Liver (tissue), 8 donors: ENCODE measurements at regions not wholly inside any gene's neighbourhood (a gene's known extent, or its start where the extent isn't known, plus 50 kb on each side); places are given as distances from the start of the nearest gene placed in this dataset.

ENCODE experiments used
- DNase-seq: peaks from one replicate; pipeline ENCODE4 v3.0.0-alpha.2; 2017; ENCODE audit warnings: low spot score
- H3K27ac ChIP-seq, 2 donors: one replicate each; pipeline ENCODE4 v1.7.0; 2013; ENCODE audit warnings: inconsistent platforms in 2 of 2, low read length in 2 of 2, control low read depth in 1 of 2, low read depth in 1 of 2, mild to moderate bottlenecking in 1 of 2
- H3K27me3 ChIP-seq, 4 donors: one replicate each; pipeline versions ENCODE4 v1.6.1 to v1.7.0; 2013; ENCODE audit warnings: low read length in 3 of 4, inconsistent platforms in 1 of 4, mild to moderate bottlenecking in 1 of 4, moderate library complexity in 1 of 4; ENCODE audit not compliant: control insufficient read depth in 4 of 4, insufficient read depth in 4 of 4
- H3K36me3 ChIP-seq, 4 donors: one replicate each; pipeline versions ENCODE4 v1.6.1 to v1.7.0; 2013; ENCODE audit warnings: low read length in 3 of 4, mild to moderate bottlenecking in 3 of 4, low read depth in 1 of 4, moderate library complexity in 1 of 4; ENCODE audit not compliant: control insufficient read depth in 4 of 4, insufficient read depth in 3 of 4
- H3K4me1 ChIP-seq, 4 donors: one replicate each; pipeline versions ENCODE4 v1.6.1 to v1.7.0; 2013; ENCODE audit warnings: low read length in 3 of 4, mild to moderate bottlenecking in 3 of 4, moderate library complexity in 1 of 4; ENCODE audit not compliant: control insufficient read depth in 4 of 4, insufficient read depth in 4 of 4
- H3K4me3 ChIP-seq, 3 donors: one replicate each; pipeline versions ENCODE4 v1.6.1 to v1.7.0; 2013; ENCODE audit warnings: low read length in 3 of 3, control low read depth in 1 of 3, low read depth in 1 of 3, mild to moderate bottlenecking in 1 of 3
- H3K9ac ChIP-seq, 2 donors: one replicate each; pipeline ENCODE4 v1.7.0; 2013; ENCODE audit warnings: low read length in 2 of 2, mild to moderate bottlenecking in 2 of 2, moderate library complexity in 2 of 2, control low read depth in 1 of 2, low read depth in 1 of 2
- H3K9me3 ChIP-seq, 4 donors: one replicate each; pipeline versions ENCODE4 v1.6.1 to v1.7.0; 2013; ENCODE audit warnings: low read length in 3 of 4; ENCODE audit not compliant: control insufficient read depth in 4 of 4
- ATF3 ChIP-seq: IDR thresholded peaks from 2 replicates; pipeline ENCODE4 v1.6.1; 2016; ENCODE audit warnings: antibody characterized with exemption
- CTCF ChIP-seq: fragments of 150-350 bp; IDR thresholded peaks from 2 replicates; pipeline ENCODE4 v1.5.1; 2017; ENCODE audit warnings: improper control_type of control experiment, low read depth, low read length; ENCODE audit not compliant: missing input control
- EGR1 ChIP-seq, 2 donors: IDR thresholded peaks; 2 replicates each; pipeline ENCODE4 v1.6.1; 2016 to 2018; ENCODE audit warnings: antibody characterized with exemption in 2 of 2, low read depth in 2 of 2
- FOXA1 ChIP-seq: IDR thresholded peaks from 2 replicates; pipeline ENCODE4 v1.6.1; 2016; ENCODE audit warnings: antibody characterized with exemption
- FOXA2 ChIP-seq: IDR thresholded peaks from 2 replicates; pipeline ENCODE4 v1.6.1; 2016; ENCODE audit warnings: antibody characterized with exemption
- GABPA ChIP-seq, 2 donors: IDR thresholded peaks in 1 of 2; conservative IDR thresholded peaks in 1 of 2; 2 replicates each; pipeline ENCODE4 v1.6.1; 2016; ENCODE audit warnings: antibody characterized with exemption in 2 of 2, mild to moderate bottlenecking in 1 of 2, moderate library complexity in 1 of 2
- HNF4A ChIP-seq, 2 donors: conservative IDR thresholded peaks; 2 replicates each; pipeline ENCODE4 v1.6.1; 2016; ENCODE audit warnings: antibody characterized with exemption in 2 of 2, mild to moderate bottlenecking in 2 of 2
- HNF4G ChIP-seq: IDR thresholded peaks from 2 replicates; pipeline ENCODE4 v1.6.1; 2016; ENCODE audit warnings: antibody characterized with exemption
- JUND ChIP-seq, 2 donors: IDR thresholded peaks; 2 replicates each; pipeline ENCODE4 v1.6.1; 2016; ENCODE audit warnings: antibody characterized with exemption in 2 of 2
- MAX ChIP-seq: IDR thresholded peaks from 2 replicates; pipeline ENCODE4 v1.6.1; 2016; ENCODE audit warnings: antibody characterized with exemption
- NR2F2 ChIP-seq: IDR thresholded peaks from 2 replicates; pipeline ENCODE4 v1.6.1; 2016; ENCODE audit warnings: antibody characterized with exemption
- RAD21 ChIP-seq, 2 donors: IDR thresholded peaks; 2 replicates each; pipeline ENCODE4 v1.6.1; 2016; ENCODE audit warnings: antibody characterized with exemption in 2 of 2, mild to moderate bottlenecking in 2 of 2
- REST ChIP-seq: IDR thresholded peaks from 2 replicates; pipeline ENCODE4 v1.6.1; 2016; ENCODE audit warnings: antibody characterized with exemption, mild to moderate bottlenecking
- RXRA ChIP-seq, 2 donors: IDR thresholded peaks; 2 replicates each; pipeline ENCODE4 v1.6.1; 2017 to 2018; ENCODE audit warnings: antibody characterized with exemption in 2 of 2, mild to moderate bottlenecking in 1 of 2
- SP1 ChIP-seq: IDR thresholded peaks from 2 replicates; pipeline ENCODE4 v1.6.1; 2018; ENCODE audit warnings: antibody characterized with exemption, mild to moderate bottlenecking
- YY1 ChIP-seq: IDR thresholded peaks from 2 replicates; pipeline ENCODE4 v1.6.1; 2016; ENCODE audit warnings: antibody characterized with exemption, mild to moderate bottlenecking
- ZBTB33 ChIP-seq: IDR thresholded peaks from 2 replicates; pipeline ENCODE4 v1.6.1; 2016; ENCODE audit warnings: antibody characterized with exemption
- WGBS: extraction: QIAGEN DNeasy Blood & Tissue Kit; methylation state at CpG from one replicate; pipeline ENCODE4 v1.1.7; 2013; 5-methylcytosine and 5-hydroxymethylcytosine counted together
- donor health status: healthy.
- donor health status: healthy.
- donor health status: healthy.
- donor health status: healthy.
- donor health status: healthy.

- TF ChIP-seq ZBTB33: no peak
- TF ChIP-seq HNF4G: no peak
Observed at GRCh38 chr7:63067897-63068585, 930.6 kb upstream of the ZNF722 start (continued).

- 55% methylated on average over 6 of the region's 6 CpGs for WGBS
- DNase-seq: no peak
- no peak overlapping the region for H3K27ac ChIP-seq
- TF ChIP-seq HNF4G (no peak), JUND (IDR thresholded peaks at IDR 0.05) (no peak), RXRA (IDR thresholded peaks at IDR 0.05) (no peak), SP1 (no peak), EGR1 (IDR thresholded peaks at IDR 0.05; ENCODE audit: low read depth in 2 of 2) (no peak), GABPA (IDR thresholded peaks at IDR 0.05 in 1 of 2, conservative IDR thresholded peaks at IDR 0.05 in 1 of 2) (no peak), REST (no peak), FOXA2 (no peak), ATF3 (no peak), CTCF (no peak), RAD21 (IDR thresholded peaks at IDR 0.05) (no peak)
- H3K27me3 ChIP-seq: no peaks in the 10 kb centered on the region
- no peak overlapping the region for H3K9ac ChIP-seq
- H3K9me3 ChIP-seq: peaks cover 5 to 12% (median 8%) of the 10 kb centered on the region in 4 donors
- no peaks in the 10 kb centered on the region for H3K36me3 ChIP-seq
- H3K4me3 ChIP-seq: no peak overlapping the region
- H3K4me1 ChIP-seq: no peaks in the 10 kb centered on the region
Observed at GRCh38 chr7:63070696-63071095, 928.0 kb upstream of the ZNF722 start.

- 69% methylated on average over 1 of the region's 1 CpG for WGBS
- no peak overlapping the region for H3K9ac ChIP-seq
- no peak for TF ChIP-seq ATF3
- no peak for TF ChIP-seq NR2F2
- TF ChIP-seq RXRA (IDR thresholded peaks at IDR 0.05): no peak
- no peak for TF ChIP-seq HNF4A (conservative IDR thresholded peaks at IDR 0.05)
- no peak for TF ChIP-seq FOXA1
- TF ChIP-seq ZBTB33: no peak
- TF ChIP-seq GABPA (IDR thresholded peaks at IDR 0.05 in 1 of 2, conservative IDR thresholded peaks at IDR 0.05 in 1 of 2): no peak
- no peak for TF ChIP-seq YY1
- TF ChIP-seq CTCF: no peak
- no peak for TF ChIP-seq HNF4G
- no peak for TF ChIP-seq RAD21 (IDR thresholded peaks at IDR 0.05)
- TF ChIP-seq MAX: no peak
Observed at GRCh38 chr7:63071396-63071795, 927.3 kb upstream of the ZNF722 start.

More at GRCh38 chr7:63071396-63071795, 927.3 kb upstream of the ZNF722 start:
- no peak overlapping the region for H3K27ac ChIP-seq
- H3K4me3 ChIP-seq: no peak overlapping the region
- H3K9me3 ChIP-seq: peaks cover 5 to 17% (median 8%) of the 10 kb centered on the region in 4 donors
- no peaks in the 10 kb centered on the region for H3K27me3 ChIP-seq
- H3K36me3 ChIP-seq: no peaks in the 10 kb centered on the region
- DNase-seq: no peak
- no peaks in the 10 kb centered on the region for H3K4me1 ChIP-seq
